Lower leg skin (tissue), 4 donors: ENCODE measurements at regions not wholly inside any gene's neighbourhood (a gene's known extent, or its start where the extent isn't known, plus 50 kb on each side); places are given as distances from the start of the nearest gene placed in this dataset.

ENCODE experiments used
- DNase-seq, 2 donors: peaks; one replicate each; pipeline ENCODE4 v3.0.0-alpha.2; 2019; ENCODE audit warnings: low spot score in 2 of 2
- H3K4me3 ChIP-seq: fragments of 200-600 bp; sonication (generic); 2 replicates; pipeline ENCODE4 v1.5.1; 2017; ENCODE audit warnings: mild to moderate bottlenecking, low read depth; ENCODE audit not compliant: poor library complexity, severe bottlenecking
- CTCF ChIP-seq, 3 donors: fragments of 450-650 bp; IDR thresholded peaks; one replicate each; pipeline ENCODE4 v1.5.1; 2016; ENCODE audit warnings: antibody characterized with exemption in 3 of 3, mild to moderate bottlenecking in 3 of 3, moderate library complexity in 2 of 3
- POLR2A ChIP-seq, 2 donors: fragments of 450-650 bp; IDR thresholded peaks; one replicate each; pipeline ENCODE4 v1.6.1; 2016 to 2017; ENCODE audit warnings: antibody characterized with exemption in 2 of 2, mild to moderate bottlenecking in 1 of 2, moderate library complexity in 1 of 2
- WGBS, 2 donors: methylation state at CpG; one replicate each; pipeline ENCODE4 v1.1.5; 2018; 5-methylcytosine and 5-hydroxymethylcytosine counted together
- intact Hi-C: fragments of 100-400 bp; cut with DNase I; formaldehyde crosslinking; loops from one replicate; pipeline ENCODE4 v1.15.0; 2023; ENCODE audit warnings: low total_unique reads

- no peak for DNase-seq
- TF ChIP-seq POLR2A (IDR thresholded peaks at IDR 0.05) (no peak), CTCF (IDR thresholded peaks at IDR 0.05) (no peak)
- WGBS, 2 donors, result 65 to 73% methylated on average over 4 of the region's 4 CpGs
- no peak overlapping the region for H3K4me3 ChIP-seq
- intact Hi-C loops, result no loop called here
Measured at GRCh38 chr6:113488812-113489685, 368.1 kb upstream of the MARCKS start.

GRCh38 chr6:113489952-113490746, 367.0 kb upstream of the MARCKS start:
- intact Hi-C loops, result no loop called here
- no peak overlapping the region for H3K4me3 ChIP-seq
- TF ChIP-seq POLR2A (IDR thresholded peaks at IDR 0.05) (no peak), CTCF (IDR thresholded peaks at IDR 0.05) (no peak)
- 61 to 72% methylated on average over 1 of the region's 1 CpG for WGBS, 2 donors
- no peak for DNase-seq

- WGBS, 2 donors, result 58 to 59% methylated on average over 3 of the region's 3 CpGs
Measured at GRCh38 chr6:113491376-113491775, 365.8 kb upstream of the MARCKS start.

GRCh38 chr6:113493991-113494390, 363.2 kb upstream of the MARCKS start:
- TF ChIP-seq CTCF (IDR thresholded peaks at IDR 0.05) (no peak), POLR2A (IDR thresholded peaks at IDR 0.05) (no peak)
- WGBS, 2 donors, result 74 to 77% methylated on average over 2 of the region's 2 CpGs
- DNase-seq, result no peak
- intact Hi-C loops, result no loop called here
- no peak overlapping the region for H3K4me3 ChIP-seq

More at GRCh38 chr6:113491376-113491775, 365.8 kb upstream of the MARCKS start:
- no peak for TF ChIP-seq POLR2A (IDR thresholded peaks at IDR 0.05)
- no peak for TF ChIP-seq CTCF (IDR thresholded peaks at IDR 0.05)
- intact Hi-C loops, result no loop called here
- H3K4me3 ChIP-seq, result no peak overlapping the region
- DNase-seq, result no peak

- intact Hi-C loops, result no loop called here
- H3K4me3 ChIP-seq, result no peak overlapping the region
- WGBS, 2 donors, result 86 to 88% methylated on average over 1 of the region's 1 CpG
- TF ChIP-seq POLR2A (IDR thresholded peaks at IDR 0.05) (no peak), CTCF (IDR thresholded peaks at IDR 0.05) (no peak)
- no peak for DNase-seq
Measured at GRCh38 chr6:113495521-113495920, 361.6 kb upstream of the MARCKS start.
